NOMO-1 (cell line): ENCODE measurements at regions not wholly inside any gene's neighbourhood (a gene's known extent, or its start where the extent isn't known, plus 50 kb on each side); places are given as distances from the start of the nearest gene placed in this dataset.
"Not testable (repeated sequence)": the region's sequence is repeated elsewhere in the genome, so short reads cannot be mapped to it uniquely, and the experiment has no call there.

Source experiments
- DNase-seq, 2 experiments: peaks; one replicate each; lab custom pipeline; 2025; ENCODE audit not compliant: unreplicated experiment in 2 of 2; lab: John Stamatoyannopoulos, UW

DNA sequence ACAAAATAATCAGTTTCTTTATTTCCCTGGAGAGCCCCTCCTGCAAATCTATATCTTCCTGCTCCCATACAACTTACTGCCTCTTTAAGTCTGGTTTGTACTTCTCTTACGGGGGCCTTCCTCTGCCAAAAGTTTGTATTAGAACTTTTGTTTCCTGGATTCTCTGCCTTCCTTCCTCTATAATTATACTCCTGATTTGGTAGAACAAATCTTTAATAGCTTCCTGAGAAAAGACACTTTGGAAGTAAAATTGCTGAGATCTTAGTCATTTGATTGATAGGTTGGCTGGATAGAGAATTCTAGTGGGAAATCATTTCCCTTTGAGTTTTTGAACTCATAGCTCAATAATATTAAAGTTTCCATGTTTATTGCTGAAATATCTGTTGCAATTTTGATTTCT is 499.2 kb downstream of the RAB38 start:
- DNase-seq = no peak

DNA sequence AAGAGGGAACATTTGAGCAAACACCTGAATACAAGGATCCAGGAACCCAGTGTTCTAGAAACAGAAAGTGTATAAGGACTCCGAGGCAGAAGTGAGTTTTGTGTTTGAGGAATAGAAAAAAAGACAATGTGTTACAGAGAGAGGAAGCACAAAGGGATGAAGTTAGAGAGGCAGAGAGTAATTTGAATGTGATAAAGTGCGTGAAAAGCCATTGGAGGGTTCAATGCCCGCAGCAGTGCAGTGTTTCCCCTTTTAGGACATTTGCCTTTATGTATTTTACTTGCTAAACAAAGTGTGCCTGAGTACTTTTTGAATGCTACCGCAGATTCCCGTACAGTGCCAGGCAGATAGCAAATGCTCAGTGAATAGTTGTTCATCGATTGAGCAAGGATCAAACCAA is 508.5 kb downstream of the RAB38 start:
- no peak for DNase-seq

DNA sequence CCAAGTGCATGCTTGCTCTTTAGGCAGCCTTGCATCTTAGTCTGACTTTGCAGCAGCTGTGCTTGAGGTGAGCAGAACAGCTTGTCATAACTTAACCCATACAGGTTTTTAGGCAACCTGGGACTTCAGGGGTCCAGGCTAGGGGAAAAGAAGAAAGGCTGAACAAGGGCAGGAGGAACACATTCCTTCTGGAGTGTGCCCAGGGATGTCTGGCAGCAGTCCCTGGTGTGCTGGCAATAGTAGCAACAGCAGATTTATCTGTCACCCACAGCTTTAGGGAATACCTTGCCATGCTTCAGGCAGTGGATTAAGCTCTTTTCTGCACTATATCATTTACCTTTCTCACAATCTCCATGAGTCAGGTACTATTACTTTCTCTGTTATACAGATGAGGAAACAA is 513.0 kb downstream of the RAB38 start:
- DNase-seq = no peak

DNA sequence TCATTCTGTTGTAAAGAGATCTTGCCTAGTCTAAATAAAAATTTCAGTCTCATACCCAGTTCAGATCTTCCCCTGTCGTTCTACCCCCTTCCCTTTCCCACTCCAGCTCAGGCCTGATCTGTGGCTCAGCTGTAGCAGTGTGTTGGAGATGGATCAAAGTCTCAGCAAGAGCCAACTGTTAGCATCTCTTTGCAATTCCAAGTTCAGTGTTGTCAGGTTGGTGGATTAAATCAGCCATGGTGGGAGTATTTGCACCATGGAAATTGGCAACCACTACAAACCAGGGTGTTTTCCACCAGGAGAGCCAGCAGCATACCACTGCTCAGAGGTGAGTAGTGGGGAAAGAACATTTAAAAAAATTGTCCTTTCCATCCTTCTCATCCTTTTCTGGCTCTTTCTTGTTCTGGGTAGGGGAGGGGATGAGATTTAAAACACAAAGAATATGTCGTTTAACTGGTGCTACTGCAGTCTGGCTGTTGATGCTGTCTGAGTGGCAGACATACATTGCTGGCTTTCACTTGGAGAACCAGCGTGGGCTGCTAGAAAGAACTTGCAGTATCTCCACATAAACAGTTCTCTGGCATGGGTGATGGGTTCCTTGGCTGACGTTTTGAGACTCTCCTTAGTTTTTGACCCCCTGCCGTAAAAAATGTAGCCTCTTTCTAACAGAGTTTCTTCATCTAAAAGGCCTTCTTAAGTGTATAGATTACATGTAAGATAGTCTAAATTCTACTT is 514.1 kb downstream of the RAB38 start:
- no peak for DNase-seq

DNA sequence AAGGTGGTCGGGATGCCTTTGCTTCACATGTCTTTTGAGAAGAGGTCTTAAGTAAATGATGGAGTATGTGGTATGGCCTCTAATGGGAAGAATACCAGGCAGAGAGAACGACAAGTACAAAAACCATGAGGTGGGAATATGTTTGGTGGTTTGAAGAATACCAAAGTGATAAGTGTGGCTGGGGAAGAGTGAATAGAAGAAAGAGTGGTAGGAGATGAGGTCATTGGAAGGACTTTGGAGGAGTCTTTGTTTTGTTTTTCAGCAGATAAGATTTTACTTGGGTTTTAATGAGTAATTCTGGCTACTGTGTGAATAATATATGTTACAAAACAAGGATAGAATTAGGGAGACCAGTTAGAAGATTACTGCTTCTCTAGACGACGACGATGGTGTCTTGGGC is 515.4 kb downstream of the RAB38 start:
- DNase-seq = no peak

DNA sequence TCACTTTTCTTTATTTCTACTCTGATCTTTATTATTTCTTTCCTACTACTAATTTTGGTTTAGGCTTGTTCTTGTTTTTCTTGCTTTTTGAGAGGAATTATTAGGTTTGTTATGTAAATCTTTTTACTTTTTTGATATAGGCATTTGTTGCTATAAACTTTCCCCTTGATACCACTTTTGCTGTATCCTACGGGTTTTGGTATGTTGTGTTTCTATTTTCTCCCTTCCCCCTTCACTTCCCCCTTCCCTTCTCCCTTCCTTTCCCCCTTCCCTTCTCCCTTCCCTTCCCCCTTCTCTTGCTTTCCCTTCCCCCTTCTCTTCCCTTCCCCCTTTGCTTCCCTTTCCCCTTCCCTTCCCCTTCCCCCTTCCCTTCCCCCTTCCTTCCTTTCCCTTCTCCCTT is 529.6 kb downstream of the RAB38 start:
- no peak for DNase-seq

DNA sequence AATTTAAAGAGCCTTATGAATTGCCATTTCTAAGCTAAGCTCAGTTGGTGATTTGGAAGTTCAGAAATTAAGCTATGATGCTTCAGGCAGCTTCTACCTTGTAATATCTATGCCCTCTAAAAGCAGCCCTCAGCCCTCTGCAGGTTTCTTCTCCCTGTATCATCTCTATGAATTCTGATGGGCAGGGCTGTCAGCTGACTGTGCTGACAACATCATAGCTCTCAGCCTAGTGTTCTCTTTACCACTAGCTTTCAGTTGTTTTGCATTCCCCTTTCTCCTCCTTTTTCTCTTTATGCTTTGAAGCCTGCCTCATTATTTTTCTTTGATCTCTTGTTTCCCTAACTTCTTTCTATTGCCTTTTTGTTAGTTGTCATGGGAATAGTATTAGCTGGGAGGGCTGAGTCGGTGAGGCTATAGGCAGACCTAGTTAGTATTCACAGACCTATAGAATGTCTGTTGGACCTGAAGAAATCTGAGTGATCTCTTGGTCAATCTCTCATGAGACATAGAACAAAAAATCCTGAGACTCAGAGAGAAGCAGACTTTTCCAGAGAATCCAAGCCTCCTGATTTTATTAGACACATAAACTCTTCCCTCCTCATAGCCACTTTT is 535.4 kb downstream of the RAB38 start:
- DNase-seq = no peak

DNA sequence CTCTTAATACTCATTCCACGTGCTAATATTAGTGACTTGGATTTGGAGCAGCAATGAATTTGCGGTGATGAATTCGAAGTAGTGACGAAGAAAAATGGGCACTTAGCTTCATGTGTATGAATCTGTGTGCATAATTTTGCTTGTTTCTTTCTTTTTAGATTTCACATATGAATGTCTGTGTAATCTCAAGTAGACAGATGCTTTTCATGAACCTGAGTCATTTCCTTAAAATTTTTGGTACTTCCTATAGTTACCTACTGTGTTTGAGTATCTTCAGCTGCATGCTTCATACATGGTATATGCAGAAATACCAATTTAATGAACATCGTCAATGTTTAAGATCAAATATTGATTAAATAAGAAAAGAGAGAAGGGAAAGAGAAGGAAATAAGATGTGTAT is 540.2 kb downstream of the RAB38 start:
- no peak for DNase-seq

DNA sequence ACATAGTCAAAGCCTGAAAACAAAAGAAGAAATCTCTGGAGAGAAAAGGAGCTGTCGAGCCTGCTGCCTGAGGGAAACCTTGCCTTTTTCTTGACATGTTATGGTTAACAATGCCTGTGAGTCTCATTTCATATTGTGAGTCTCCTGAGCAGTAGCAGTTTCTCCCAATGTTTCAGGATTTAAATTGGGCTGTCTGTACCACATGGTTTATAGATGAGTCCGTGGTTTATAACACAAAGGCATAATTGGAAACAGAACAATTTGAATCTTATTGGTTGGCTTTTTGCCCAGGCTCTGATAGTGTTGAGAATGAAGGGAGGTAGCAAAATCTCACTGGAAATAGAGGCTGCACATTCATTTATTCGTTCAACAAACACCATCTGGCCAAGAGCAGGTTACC is 540.9 kb downstream of the RAB38 start:
- DNase-seq = no peak

DNA sequence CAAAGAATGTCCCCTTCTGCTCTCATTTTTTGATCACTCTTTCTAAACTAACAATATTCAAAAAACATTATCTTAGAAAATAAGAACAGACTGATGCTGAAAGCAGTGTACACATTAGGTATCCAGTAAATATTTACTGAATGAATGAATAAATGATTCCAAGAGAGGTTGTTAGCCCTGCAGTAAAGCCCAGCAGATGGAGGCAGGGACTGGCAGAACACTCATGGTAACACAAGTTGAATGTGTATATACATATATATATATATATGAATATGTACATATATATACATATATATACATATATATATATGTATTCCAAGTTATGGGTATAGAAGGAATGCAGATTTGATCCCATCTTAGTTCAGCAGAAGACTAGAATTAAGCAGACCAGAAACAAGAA is 546.3 kb downstream of the RAB38 start:
- no peak for DNase-seq

DNA sequence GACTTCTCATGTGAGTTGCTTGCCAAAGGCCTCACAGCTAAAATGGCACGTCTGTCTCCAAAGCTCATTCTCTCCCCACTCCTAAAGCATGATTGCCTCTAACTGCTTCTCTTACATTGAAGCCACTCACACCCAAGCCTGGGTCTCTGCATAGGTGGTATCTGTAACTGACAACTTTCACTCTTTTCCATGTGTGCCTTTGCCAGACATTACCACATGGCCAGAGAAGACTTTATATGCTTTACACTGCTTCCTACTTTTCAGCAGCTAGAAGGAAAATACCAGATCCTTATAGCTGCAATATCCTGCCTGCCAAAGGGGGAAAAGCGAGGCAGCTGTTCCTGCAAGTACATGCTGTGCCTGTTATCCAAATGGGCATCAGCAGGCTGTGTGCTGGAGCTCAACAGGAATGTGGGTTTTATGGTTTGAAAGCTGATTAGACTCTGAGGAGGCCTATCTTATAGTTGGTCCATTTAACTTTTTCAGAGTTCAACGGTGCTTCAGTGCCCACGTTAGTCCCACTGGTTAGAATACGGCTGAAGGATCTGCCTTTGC is 547.1 kb downstream of the RAB38 start:
- no peak for DNase-seq

DNA sequence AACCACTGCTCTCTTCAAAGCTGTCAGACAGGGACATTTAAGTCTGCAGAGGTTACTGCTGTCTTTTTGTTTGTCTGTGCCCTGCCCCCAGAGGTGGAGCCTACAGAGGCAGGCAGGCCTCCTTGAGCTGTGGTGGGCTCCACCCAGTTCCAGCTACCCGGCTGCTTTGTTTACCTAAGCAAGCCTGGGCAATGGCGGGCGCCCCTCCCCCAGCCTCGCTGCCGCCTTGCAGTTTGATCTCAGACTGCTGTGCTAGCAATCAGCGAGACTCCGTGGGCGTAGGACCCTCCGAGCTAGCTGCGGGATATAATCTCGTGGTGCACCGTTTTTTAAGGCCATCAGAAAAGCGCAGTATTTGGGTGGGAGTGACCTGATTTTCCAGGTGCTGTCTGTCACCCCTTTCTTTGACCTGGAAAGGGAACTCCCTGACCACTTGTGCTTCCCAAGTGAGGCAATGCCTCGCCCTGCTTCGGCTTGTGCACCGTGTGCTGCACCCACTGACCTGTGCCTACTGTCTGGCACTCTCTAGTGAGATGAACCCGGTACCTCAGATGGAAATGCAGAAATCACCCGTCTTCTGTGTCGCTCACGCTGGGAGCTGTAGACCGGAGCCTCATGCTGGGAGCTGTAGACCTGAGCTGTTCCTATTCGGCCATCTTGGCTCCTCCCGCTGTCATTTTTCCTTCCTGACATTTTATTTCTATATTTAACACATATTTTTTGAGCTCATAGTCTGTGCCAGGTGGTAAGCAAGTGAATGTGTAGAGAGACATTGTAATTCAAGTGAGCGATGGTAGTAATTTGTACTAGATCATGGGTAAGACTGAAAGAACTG is 551.5 kb downstream of the RAB38 start:
- DNase-seq = not testable (repeated sequence)

DNA sequence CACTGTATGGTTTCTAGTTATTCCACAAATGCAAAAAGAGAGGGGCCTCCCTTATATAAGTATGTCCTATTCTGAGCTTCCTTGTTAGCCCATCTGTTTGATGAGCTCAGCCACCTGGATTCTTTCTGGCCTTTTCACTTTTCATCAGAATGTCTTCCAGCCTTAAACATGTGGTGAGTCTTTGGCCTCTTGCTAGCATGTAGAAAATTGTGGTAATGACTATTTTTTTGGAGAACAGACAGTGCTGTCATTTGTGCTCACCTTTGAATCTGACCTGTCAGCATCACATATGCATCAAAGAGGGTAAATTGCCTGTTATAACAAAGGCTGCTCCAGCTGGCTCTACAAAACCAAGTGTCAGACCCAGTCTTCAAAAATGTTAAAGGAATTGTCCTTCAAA is 558.7 kb downstream of the RAB38 start:
- DNase-seq = no peak

DNA sequence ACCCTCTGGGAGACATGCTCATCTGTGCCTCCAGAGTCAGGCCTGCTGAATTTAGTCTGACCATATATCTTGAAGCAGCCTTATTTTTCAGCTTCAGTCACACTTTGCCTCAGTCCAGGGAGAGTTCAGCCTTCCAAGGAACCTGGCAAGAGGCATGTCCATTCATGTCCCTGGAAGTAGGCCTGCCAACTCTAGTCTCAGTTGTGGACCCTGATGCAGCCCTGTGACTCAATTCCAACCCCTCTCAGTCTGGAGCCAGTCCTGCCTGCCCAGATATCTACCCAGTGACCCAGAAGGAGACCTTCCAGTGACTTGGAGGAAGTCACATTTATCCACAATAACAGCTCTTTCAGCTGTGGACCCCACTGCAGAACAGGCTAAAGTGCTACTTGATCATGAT is 566.6 kb downstream of the TMEM135 start:
- no peak for DNase-seq

DNA sequence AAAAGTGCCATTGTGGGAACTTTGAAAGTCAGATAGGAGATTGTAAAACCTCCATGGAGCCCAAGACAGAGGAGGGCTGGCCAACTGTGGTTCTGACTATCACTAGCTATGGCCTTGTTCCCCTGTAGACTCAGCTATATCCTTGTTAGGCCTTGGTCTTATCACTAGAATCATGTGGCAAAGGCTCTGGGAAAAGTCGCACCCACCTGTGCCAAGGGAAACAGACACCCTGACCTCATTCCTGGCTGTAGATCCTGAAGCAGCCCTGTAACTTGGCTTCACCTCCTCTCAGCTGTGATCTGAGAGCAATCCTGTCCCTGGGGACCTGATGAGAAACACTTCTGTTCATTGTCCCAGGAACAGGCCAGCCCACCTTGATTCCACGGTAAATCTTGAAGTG is 566.2 kb downstream of the TMEM135 start:
- no peak for DNase-seq

DNA sequence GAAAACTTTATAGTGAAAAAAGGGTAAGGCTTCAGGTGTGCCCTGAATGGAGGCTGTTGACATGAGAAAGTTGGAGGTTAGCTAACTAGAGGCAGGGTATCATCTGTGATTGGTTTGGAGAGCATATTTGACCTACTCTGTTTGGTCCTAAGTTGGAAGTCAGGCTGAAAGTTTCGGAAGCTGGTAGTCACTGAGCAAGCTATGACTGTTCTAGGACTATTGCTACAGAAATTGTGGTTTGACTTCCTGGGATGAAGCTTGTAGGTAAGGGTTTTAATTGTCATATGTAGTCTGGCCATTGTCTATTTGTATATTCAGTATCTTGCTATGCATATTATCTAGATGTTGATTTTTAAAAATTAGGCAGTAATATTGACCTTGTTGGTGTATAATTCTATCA is 565.0 kb downstream of the TMEM135 start:
- DNase-seq = no peak

DNA sequence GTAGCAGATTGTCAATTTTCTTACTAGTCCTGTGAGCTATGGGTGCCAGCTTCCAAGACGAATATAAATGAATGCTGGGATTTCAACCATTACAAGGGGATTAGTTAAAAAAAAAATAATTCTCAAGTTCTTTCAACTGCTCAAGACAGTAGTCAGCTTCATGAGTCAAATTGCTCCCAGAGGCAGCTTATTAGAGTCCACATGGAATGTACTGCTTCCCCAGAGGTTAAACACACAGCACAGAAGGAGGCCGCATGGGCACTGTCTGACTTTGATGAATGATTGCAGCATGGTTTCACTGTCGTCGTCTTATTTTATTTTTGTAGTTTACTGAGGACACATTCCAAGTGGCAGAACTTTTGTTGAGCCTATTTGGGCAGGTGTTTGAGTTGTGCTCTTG is 563.2 kb downstream of the TMEM135 start:
- no peak for DNase-seq

DNA sequence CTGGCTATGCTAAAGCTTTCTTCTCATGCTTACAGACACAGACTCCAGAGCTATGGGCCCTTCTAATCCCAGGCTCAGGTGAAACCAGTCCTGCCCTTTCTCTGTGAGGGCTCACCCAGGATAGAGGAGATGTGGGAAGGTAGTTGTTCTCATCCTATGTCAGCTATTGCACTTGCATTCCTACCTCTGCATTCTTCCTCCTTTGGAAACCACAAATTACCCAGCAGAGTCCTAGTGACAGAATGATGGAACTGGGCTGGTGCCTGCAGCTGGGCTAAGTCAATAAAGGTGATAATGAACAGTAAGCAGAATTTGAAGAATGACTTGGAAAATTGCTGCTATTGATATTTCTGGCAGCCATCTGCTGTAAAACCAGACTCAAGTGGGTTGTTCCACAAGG is 560.0 kb downstream of the TMEM135 start:
- no peak for DNase-seq

DNA sequence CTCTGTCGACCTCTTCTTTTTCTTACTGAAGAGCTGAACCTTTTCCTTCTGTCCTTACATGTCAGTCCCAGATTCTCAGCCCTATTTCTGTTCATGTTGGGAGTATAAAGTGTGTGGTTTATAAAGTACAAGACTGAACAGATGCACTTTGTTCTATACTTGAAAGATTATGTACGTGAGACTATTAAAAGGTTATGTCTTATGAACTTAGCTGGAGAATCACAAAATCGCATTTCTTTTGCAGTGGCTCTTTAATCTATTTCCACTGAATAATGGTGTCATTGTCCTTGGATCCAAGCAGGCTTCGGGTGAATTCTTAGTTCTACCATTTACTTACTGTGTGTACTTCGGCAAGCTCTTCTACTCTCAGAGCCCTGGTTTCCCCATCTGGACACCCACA is 558.4 kb downstream of the TMEM135 start:
- DNase-seq = no peak

DNA sequence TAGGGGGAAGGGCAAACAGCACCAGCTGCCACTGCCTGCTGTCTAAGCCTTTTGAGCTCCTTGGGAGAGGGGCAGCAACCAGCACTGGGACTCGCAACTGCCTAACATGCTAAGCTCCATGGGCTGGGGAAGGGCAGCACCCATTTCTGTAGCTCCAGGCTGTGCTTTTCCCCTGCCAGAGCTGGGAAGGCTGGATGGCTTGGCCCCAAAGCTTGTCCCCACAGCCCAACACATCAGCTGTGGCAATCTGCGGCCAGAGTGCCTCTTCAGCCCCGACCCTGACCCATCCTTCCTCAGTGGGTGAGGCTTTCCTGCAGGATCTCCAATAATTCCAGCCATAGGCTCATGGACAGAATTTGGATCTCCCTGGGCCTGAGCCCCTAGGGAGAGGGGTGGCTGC is 551.3 kb downstream of the TMEM135 start:
- no peak for DNase-seq

DNA sequence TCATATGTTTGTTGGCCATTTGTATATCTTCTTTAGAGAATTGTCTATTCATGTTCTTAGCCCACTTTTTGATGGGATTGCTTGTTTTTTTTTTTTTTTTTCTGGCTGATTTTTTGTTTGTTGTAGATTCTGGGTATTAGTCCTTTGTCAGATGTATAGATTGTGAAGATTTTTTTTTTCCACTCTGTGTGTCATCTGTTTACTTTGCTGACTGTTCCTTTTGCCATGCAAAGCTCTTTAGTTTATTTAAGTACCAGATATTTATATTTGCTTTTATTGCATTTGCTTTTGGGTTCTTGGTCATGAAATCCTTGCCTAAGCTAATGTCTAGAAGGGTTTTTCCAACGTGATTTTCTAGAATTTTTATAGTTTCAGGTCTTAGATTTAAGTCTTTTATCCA is 547.9 kb downstream of the TMEM135 start:
- DNase-seq = not testable (repeated sequence)

DNA sequence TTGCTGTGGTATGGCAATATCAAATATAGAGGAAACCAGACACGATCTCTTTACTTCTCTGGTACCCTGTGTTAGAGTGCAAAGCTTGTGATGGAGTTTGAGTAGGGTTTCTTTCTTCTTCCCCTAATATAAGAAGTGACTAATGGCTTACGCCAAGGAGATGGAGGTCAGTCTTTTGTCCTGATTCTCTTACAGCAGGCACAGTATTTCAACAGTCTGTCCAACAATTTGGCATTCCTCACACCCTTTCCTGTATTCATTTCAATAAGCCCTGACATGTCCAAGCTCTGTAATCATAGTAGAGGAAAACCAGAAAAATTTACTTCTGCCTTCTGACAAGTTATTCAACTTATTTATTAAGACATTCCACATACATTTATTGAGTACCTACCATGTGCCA is 546.2 kb downstream of the TMEM135 start:
- no peak for DNase-seq
